Adrenal gland (tissue), 5 donors: ENCODE measurements at regions not wholly inside any gene's neighbourhood (a gene's known extent, or its start where the extent isn't known, plus 50 kb on each side); places are given as distances from the start of the nearest gene placed in this dataset.

ENCODE experiments used
- CTCF ChIP-seq, 6 experiments: fragments of 450-650 bp in 4 of 6; fragments of 200-600 bp in 2 of 6; sonication (generic) in 1 of 6; IDR thresholded peaks; 1 replicate in 5 of 6; 2 replicates in 1 of 6; pipeline versions ENCODE4 v1.5.1 to v1.8.0; 2016 to 2021; ENCODE audit warnings: antibody characterized with exemption in 6 of 6, mild to moderate bottlenecking in 2 of 6, moderate library complexity in 1 of 6
- POLR2A ChIP-seq, 2 donors: fragments of 450-650 bp; IDR thresholded peaks; one replicate each; pipeline ENCODE4 v1.6.1; 2017; ENCODE audit warnings: antibody characterized with exemption in 2 of 2, mild to moderate bottlenecking in 2 of 2, moderate library complexity in 1 of 2
- donor health status: DM: no; HTN: no; CAD: no.

DNA sequence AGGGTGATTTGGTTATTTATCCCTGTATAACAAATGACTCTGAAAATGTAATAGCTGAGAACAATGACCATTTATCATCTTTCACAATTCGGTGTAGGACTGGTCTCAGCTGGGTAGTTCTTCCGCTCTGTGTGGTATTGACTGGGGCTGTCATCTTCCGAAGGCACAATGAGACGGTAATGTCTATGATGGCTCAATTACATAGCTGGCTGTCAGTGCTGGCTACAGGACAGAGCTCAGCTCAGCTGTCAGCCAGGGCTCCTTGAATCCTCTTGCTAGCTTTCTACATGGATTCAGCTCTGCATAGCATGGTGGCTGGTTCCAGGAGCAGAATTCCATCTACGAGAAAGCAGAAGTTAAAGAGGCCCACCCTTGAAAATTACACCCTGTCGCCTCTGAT is 483.8 kb downstream of the TDRD15 start:
- no peak for TF ChIP-seq CTCF (IDR thresholded peaks at IDR 0.05)
- no peak for TF ChIP-seq POLR2A (IDR thresholded peaks at IDR 0.05)
